ENCODE measurements at regions not wholly inside any gene's neighbourhood (a gene's known extent, or its start where the extent isn't known, plus 50 kb on each side); places are given as distances from the start of the nearest gene placed in this dataset.

- TF ChIP-seq FOS (IDR thresholded peaks at IDR 0.05; ENCODE audit: borderline replicate concordance, extremely low read depth, insufficient read length) (no peak), ZBTB33 (IDR thresholded peaks at IDR 0.05) (no peak), ETV6 (conservative IDR thresholded peaks at IDR 0.05 in 1 of 2, IDR thresholded peaks at IDR 0.05 in 1 of 2; ENCODE audit: borderline replicate concordance in 1 of 2, low read depth in 1 of 2) (no peak), STAT1 (conservative IDR thresholded peaks at IDR 0.05) (no peak), CTCF (IDR thresholded peaks at IDR 0.05 in 2 of 3, conservative IDR thresholded peaks at IDR 0.05 in 1 of 3; ENCODE audit: control insufficient read depth in 2 of 3, extremely low read depth in 1 of 3, insufficient read depth in 1 of 3, low read depth in 3 of 3, low read length in 3 of 3) (no peak), POU2F2 (IDR thresholded peaks at IDR 0.05; ENCODE audit: borderline replicate concordance, low read depth, low read length) (no peak), PAX8 (IDR thresholded peaks at IDR 0.05) (no peak), CHD2 (IDR thresholded peaks at IDR 0.05; ENCODE audit: borderline replicate concordance, low read depth, low read length) (no peak), ZNF622 (IDR thresholded peaks at IDR 0.05) (no peak), ASH2L (IDR thresholded peaks at IDR 0.05; ENCODE audit: borderline replicate concordance, low read depth) (no peak), MEF2B (IDR thresholded peaks at IDR 0.05; ENCODE audit: partially characterized antibody, poor library complexity, severe bottlenecking) (no peak), CEBPB (IDR thresholded peaks at IDR 0.05; ENCODE audit: borderline replicate concordance in 1 of 2, low read depth in 2 of 2, low read length in 2 of 2) (no peak), BRCA1 (IDR thresholded peaks at IDR 0.05; ENCODE audit: low read depth, low read length) (no peak)
These were observed 911.4 kb upstream of the SLC39A10 start for GRCh38 chr2:194745557-194746146.

Data from GM12878 (cell line).